ENCODE measurements at regions not wholly inside any gene's neighbourhood (a gene's known extent, or its start where the extent isn't known, plus 50 kb on each side); places are given as distances from the start of the nearest gene placed in this dataset.

DNA sequence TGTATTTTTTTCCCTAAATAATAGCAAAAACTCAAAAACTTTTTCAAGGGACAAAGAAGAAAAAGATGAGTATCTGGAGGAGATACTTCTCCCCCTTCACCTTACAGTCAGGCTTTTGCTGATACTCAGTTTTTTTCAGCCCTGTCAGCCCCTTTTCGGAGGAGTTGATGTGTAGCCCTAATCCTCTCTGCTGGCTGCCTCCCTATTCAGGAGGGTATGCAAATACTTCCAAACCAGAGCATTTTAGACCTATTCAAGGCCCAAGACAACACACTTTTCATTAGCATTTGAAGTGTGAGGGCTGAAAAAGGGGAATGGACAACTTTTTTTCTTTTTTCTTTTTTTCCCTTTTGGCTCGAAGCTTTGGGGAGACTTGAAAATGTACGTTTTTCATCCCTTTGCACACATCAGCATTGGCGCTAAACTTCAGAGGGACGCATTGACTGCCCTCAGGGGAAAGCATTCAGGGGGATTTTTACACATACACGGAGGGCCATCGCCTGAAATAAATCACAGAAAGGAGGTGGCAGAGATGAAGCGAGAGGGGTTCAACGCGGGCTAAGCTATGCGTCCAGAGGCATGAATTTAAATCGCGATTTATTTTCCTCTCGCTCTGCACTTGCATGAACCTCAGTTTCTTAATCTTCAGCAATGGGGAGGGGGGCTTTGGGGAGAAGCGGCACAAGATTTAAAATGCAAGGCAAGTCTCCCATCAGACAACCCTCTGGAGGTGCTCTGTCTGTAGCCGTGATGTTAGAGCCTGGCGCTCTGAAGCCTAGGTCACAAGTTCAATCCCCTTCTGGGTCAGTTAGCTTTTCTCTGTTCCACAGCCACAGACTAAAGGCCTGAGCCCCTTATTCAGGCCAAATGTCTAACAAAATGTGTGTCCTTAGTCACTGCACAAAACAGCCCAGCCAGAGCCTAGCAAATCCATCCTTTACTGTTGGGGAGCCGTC is 86.3 kb downstream of the ASCL1 start:
- H3K27me3 ChIP-seq, result peaks cover 0 to 3% (median 0%) of the 10 kb centered on the region in 4 donors
- TF ChIP-seq, protein P1, sequence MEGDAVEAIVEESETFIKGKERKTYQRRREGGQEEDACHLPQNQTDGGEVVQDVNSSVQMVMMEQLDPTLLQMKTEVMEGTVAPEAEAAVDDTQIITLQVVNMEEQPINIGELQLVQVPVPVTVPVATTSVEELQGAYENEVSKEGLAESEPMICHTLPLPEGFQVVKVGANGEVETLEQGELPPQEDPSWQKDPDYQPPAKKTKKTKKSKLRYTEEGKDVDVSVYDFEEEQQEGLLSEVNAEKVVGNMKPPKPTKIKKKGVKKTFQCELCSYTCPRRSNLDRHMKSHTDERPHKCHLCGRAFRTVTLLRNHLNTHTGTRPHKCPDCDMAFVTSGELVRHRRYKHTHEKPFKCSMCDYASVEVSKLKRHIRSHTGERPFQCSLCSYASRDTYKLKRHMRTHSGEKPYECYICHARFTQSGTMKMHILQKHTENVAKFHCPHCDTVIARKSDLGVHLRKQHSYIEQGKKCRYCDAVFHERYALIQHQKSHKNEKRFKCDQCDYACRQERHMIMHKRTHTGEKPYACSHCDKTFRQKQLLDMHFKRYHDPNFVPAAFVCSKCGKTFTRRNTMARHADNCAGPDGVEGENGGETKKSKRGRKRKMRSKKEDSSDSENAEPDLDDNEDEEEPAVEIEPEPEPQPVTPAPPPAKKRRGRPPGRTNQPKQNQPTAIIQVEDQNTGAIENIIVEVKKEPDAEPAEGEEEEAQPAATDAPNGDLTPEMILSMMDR (IDR thresholded peaks at IDR 0.05), result no peak
- no peaks in the 10 kb centered on the region for H3K9me3 ChIP-seq
- ATAC-seq, result no peak
- no peak for DNase-seq
- no peaks in the 10 kb centered on the region for H3K4me1 ChIP-seq
- H3K4me3 ChIP-seq, result no peak overlapping the region
- intact Hi-C loops (cut with DNase I), result no loop called here
- no peak overlapping the region for H3K27ac ChIP-seq
- WGBS, 2 donors, result 29 to 33% methylated on average over 18 of the region's 18 CpGs
- no peak for FAIRE-seq
- H3K36me3 ChIP-seq, result no peaks in the 10 kb centered on the region

DNA sequence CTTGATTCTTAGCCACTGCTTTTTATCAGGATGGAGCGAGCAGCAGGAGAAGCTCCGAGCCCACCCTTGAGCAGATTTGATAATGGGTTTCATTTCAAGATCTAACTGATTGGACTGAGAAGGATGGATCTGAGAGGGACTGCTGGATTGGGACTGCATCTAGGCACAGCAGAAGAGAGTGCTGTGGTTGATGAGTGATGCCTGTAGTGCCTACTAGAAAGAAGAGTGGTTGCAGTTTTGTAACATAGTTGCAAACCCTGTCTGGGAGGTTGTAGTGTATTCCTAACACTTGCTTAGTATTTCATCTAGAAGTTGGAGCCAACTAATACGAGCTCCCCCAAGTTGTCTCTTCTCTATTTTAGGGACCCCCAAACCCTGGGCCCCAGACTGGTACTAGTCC is 88.7 kb downstream of the ASCL1 start:
- no peaks in the 10 kb centered on the region for H3K27me3 ChIP-seq
- ATAC-seq (no peak), FAIRE-seq (no peak), DNase-seq (no peak)
- H3K36me3 ChIP-seq, result no peaks in the 10 kb centered on the region
- no peaks in the 10 kb centered on the region for H3K9me3 ChIP-seq
- 56 to 77% methylated on average over 3 of the region's 3 CpGs for WGBS, 2 donors
- H3K4me1 ChIP-seq, result no peaks in the 10 kb centered on the region
- H3K27ac ChIP-seq, result no peak overlapping the region
- H3K4me3 ChIP-seq, result no peak overlapping the region
- TF ChIP-seq, protein P1 (IDR thresholded peaks at IDR 0.05), result no peak
- intact Hi-C loops (cut with DNase I), result no loop called here

DNA sequence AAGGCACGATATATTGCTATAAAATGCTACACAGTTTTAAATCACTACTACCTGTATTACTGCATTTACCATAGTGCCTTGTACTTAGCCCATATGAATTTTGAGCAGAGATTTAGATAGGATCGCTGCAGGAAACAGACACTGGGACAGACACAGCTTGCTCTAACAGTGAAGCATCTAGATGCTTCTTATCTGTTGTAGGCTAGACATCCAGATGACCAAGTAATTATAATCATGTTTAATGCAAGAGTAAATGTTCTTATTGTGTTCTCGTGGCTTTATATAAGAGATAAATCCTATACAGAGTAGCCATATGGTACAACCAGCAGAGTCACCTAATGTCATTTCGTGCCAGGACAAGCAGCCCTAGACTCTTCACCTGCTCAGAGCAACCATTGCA is 92.8 kb downstream of the ASCL1 start:
- intact Hi-C loops (cut with DNase I), result no loop called here
- no peak for ATAC-seq
- 50 to 69% methylated on average over 4 of the region's 4 CpGs for WGBS, 2 donors

DNA sequence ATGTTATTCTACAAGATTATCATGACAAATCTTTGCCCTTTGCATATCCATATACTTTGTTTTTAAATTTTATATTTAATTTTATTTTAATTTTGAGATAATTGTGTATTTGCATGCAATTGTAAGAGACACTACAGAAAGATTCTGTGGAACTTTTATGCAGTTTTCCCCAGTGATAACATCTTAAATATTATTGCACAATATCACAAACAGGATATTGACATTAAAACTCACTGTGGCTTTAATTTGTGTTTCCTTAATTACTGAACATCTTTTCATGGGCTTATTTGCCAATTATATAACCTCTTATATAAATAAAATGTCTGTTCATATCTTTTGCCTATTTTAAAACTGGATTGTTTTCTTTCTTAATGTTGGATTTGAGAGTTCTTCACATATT is 95.6 kb downstream of the ASCL1 start:
- DNase-seq, result no peak
- Histone ChIP-seq H3K36me3 (no peaks in the 10 kb centered on the region), H3K27me3 (no peaks in the 10 kb centered on the region), H3K4me1 (no peaks in the 10 kb centered on the region), H3K4me3 (no peak overlapping the region), H3K27ac (no peak overlapping the region), H3K9me3 (no peaks in the 10 kb centered on the region)
- intact Hi-C loops (cut with DNase I), result no loop called here
- FAIRE-seq, result peak; percentile 57
- no peak for ATAC-seq
- TF ChIP-seq, protein P1 (IDR thresholded peaks at IDR 0.05), result no peak

More for the DNA sequence above, 92.8 kb downstream of the ASCL1 start:
- DNase-seq (no peak), FAIRE-seq (no peak)
- Histone ChIP-seq H3K4me1 (no peaks in the 10 kb centered on the region), H3K27ac (no peak overlapping the region), H3K4me3 (no peak overlapping the region), H3K9me3 (no peaks in the 10 kb centered on the region), H3K36me3 (no peaks in the 10 kb centered on the region), H3K27me3 (no peaks in the 10 kb centered on the region)
- TF ChIP-seq, protein P1 (IDR thresholded peaks at IDR 0.05), result no peak

DNA sequence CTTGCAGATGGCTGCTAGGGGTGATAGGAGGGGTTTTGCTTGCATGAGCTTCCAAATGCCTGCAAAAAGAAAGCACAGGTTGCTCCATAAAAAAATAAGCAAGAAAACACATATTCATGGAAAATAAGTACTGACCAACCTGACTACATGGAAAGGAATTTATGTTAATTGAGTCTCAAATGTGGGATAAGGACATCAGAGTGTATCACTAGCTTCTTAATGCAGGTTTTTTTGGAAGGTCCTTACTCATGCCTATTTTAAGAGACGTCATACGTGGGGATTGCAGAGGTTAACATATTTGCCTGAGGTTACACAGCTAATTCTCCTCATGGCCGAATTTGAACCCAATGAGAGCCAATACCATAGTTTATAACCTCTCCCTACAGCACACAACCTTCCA is 116.2 kb downstream of the ASCL1 start:
- intact Hi-C loops (cut with DNase I), result no loop called here
- ATAC-seq (no peak), DNase-seq (no peak)

More for the DNA sequence above, 116.2 kb downstream of the ASCL1 start:
- Histone ChIP-seq H3K4me1 (no peaks in the 10 kb centered on the region), H3K27me3 (no peaks in the 10 kb centered on the region), H3K4me3 (no peak overlapping the region), H3K27ac (no peak overlapping the region), H3K36me3 (no peaks in the 10 kb centered on the region), H3K9me3 (no peaks in the 10 kb centered on the region)
- FAIRE-seq, result no peak
- WGBS, 2 donors, result 46 to 63% methylated on average over 3 of the region's 3 CpGs
- TF ChIP-seq, protein P1 (IDR thresholded peaks at IDR 0.05), result no peak
